SU-DHL-6 (cell line): ENCODE measurements at regions not wholly inside any gene's neighbourhood (a gene's known extent, or its start where the extent isn't known, plus 50 kb on each side); places are given as distances from the start of the nearest gene placed in this dataset.

Experiments
- H2AFZ ChIP-seq: fragments of 200-600 bp; sonication (generic); 2 replicates; pipeline ENCODE4 v1.6.1; 2014; ENCODE audit warnings: low read depth, mild to moderate bottlenecking, moderate library complexity, mixed read lengths, antibody characterized with exemption, low read length; ENCODE audit not compliant: severe bottlenecking
- H3F3A ChIP-seq: fragments of 200-600 bp; shearing (Covaris generic); 2 replicates; pipeline ENCODE4 v1.6.0; 2016; ENCODE audit warnings: antibody characterized with exemption, mild to moderate bottlenecking; ENCODE audit not compliant: insufficient read depth
- H3K27ac ChIP-seq: fragments of 200-600 bp; sonication (generic); 2 replicates; pipeline ENCODE4 v1.5.1; 2016; ENCODE audit warnings: low read depth, mild to moderate bottlenecking, low read length, moderate library complexity, mixed read lengths
- H3K27me3 ChIP-seq: fragments of 200-600 bp; sonication (generic), shearing (Covaris generic); 2 replicates; pipeline ENCODE4 v1.6.0; 2014; ENCODE audit warnings: mild to moderate bottlenecking, low read length
- H3K36me3 ChIP-seq: fragments of 200-600 bp; sonication (generic); 2 replicates; pipeline ENCODE4 v1.6.1; 2014; ENCODE audit warnings: mild to moderate bottlenecking, low read length, mixed read lengths
- H3K4me2 ChIP-seq: fragments of 300-600, 200-600 bp; shearing (Covaris generic), sonication (generic); 2 replicates; pipeline ENCODE4 v1.6.0; 2014; ENCODE audit warnings: low read length, low read depth, mild to moderate bottlenecking; ENCODE audit not compliant: poor library complexity, severe bottlenecking
- H3K4me3 ChIP-seq: fragments of 200-600 bp; sonication (generic); 2 replicates; pipeline ENCODE4 v1.5.1; 2014; ENCODE audit warnings: antibody characterized with exemption, low read length, mild to moderate bottlenecking, mixed read lengths; ENCODE audit not compliant: insufficient read depth, poor library complexity, severe bottlenecking
- H3K79me2 ChIP-seq: fragments of 200-600 bp; sonication (generic); 2 replicates; pipeline ENCODE4 v1.6.1; 2014; ENCODE audit warnings: mild to moderate bottlenecking, low read length, moderate library complexity; ENCODE audit not compliant: insufficient read depth
- H3K9ac ChIP-seq: fragments of 200-600 bp; sonication (generic); 2 replicates; pipeline ENCODE4 v1.7.0; 2014; ENCODE audit warnings: mild to moderate bottlenecking, low read length
- H3K9me2 ChIP-seq: fragments of 200-600 bp; sonication (generic); replicated peaks from 2 replicates; pipeline ENCODE4 v1.6.1; 2014; ENCODE audit warnings: low read length; ENCODE audit not compliant: insufficient read depth
- H3K9me3 ChIP-seq: fragments of 200-600 bp; sonication (generic); 2 replicates; pipeline ENCODE4 v1.6.1; 2014; ENCODE audit warnings: low read length, mixed read lengths; ENCODE audit not compliant: insufficient read depth
- H4K20me1 ChIP-seq: fragments of 200-600 bp; sonication (generic); 2 replicates; pipeline ENCODE4 v1.6.1; 2014; ENCODE audit warnings: low read depth, mild to moderate bottlenecking, antibody characterized with exemption, low read length, moderate library complexity, mixed read lengths
- CTCF ChIP-seq: fragments of 200-600 bp; sonication (generic); IDR thresholded peaks from one replicate; pipeline ENCODE4 v1.5.1; 2017; ENCODE audit warnings: antibody characterized with exemption, mild to moderate bottlenecking, low read length, moderate library complexity; ENCODE audit not compliant: insufficient read depth, poor library complexity, severe bottlenecking
- EZH2phosphoT487 ChIP-seq: fragments of 200-600 bp; sonication (generic), shearing (Covaris generic); conservative IDR thresholded peaks from 2 replicates; pipeline ENCODE4 v1.6.1; 2018; ENCODE audit warnings: mild to moderate bottlenecking, antibody characterized with exemption, low read length, moderate library complexity, mixed read lengths

GRCh38 chr3:193048127-193048526 is 130.5 kb upstream of the MB21D2 start:
- no peak overlapping the region for H3K27ac ChIP-seq
- no peaks in the 10 kb centered on the region for H3K9me2 ChIP-seq

GRCh38 chr3:193049935-193050334 is 132.3 kb upstream of the MB21D2 start:
- Histone ChIP-seq H4K20me1 (no peaks in the 10 kb centered on the region), H3K4me2 (no peak overlapping the region), H3K9ac (no peak overlapping the region), H3K27me3 (no peaks in the 10 kb centered on the region), H3K9me3 (no peaks in the 10 kb centered on the region), H2AFZ (no peak overlapping the region), H3K36me3 (no peaks in the 10 kb centered on the region), H3K79me2 (no peaks in the 10 kb centered on the region), H3K9me2 (no peaks in the 10 kb centered on the region), H3F3A (no peaks in the 10 kb centered on the region), H3K27ac (no peak overlapping the region), H3K4me3 (no peak overlapping the region)
- TF ChIP-seq EZH2phosphoT487 (no peak), CTCF (no peak)

More at GRCh38 chr3:193048127-193048526, 130.5 kb upstream of the MB21D2 start:
- H3K4me3 ChIP-seq, result no peak overlapping the region
- TF ChIP-seq EZH2phosphoT487 (no peak), CTCF (no peak)
- no peaks in the 10 kb centered on the region for H3F3A ChIP-seq
- no peaks in the 10 kb centered on the region for H3K27me3 ChIP-seq
- no peak overlapping the region for H3K9ac ChIP-seq
- H2AFZ ChIP-seq, result no peak overlapping the region
- no peaks in the 10 kb centered on the region for H3K79me2 ChIP-seq
- H3K36me3 ChIP-seq, result no peaks in the 10 kb centered on the region
- no peak overlapping the region for H3K4me2 ChIP-seq
- H3K9me3 ChIP-seq, result no peaks in the 10 kb centered on the region
- no peaks in the 10 kb centered on the region for H4K20me1 ChIP-seq

GRCh38 chr3:193051314-193051713 is 133.7 kb upstream of the MB21D2 start:
- H3K9me2 ChIP-seq, result no peaks in the 10 kb centered on the region
- no peak overlapping the region for H3K4me2 ChIP-seq
- H3K27ac ChIP-seq, result no peak overlapping the region
- H3K36me3 ChIP-seq, result no peaks in the 10 kb centered on the region
- no peaks in the 10 kb centered on the region for H3F3A ChIP-seq
- H3K4me3 ChIP-seq, result no peak overlapping the region
- H3K9me3 ChIP-seq, result no peaks in the 10 kb centered on the region
- H3K79me2 ChIP-seq, result no peaks in the 10 kb centered on the region
- H3K27me3 ChIP-seq, result no peaks in the 10 kb centered on the region
- no peaks in the 10 kb centered on the region for H4K20me1 ChIP-seq
- no peak overlapping the region for H3K9ac ChIP-seq
- TF ChIP-seq EZH2phosphoT487 (no peak), CTCF (no peak)
- H2AFZ ChIP-seq, result no peak overlapping the region
